Erythroblast (primary cell): ENCODE measurements at regions not wholly inside any gene's neighbourhood (a gene's known extent, or its start where the extent isn't known, plus 50 kb on each side); places are given as distances from the start of the nearest gene placed in this dataset.

Source experiments
- GATA1 ChIP-seq: IDR thresholded peaks from 2 replicates; pipeline ENCODE4 v1.6.1; 2011; ENCODE audit warnings: low read depth, mild to moderate bottlenecking, control low read depth, low read length, moderate library complexity
- POLR2A ChIP-seq: IDR thresholded peaks from 2 replicates; pipeline ENCODE4 v1.6.1; 2011; ENCODE audit warnings: mild to moderate bottlenecking, low read length

DNA sequence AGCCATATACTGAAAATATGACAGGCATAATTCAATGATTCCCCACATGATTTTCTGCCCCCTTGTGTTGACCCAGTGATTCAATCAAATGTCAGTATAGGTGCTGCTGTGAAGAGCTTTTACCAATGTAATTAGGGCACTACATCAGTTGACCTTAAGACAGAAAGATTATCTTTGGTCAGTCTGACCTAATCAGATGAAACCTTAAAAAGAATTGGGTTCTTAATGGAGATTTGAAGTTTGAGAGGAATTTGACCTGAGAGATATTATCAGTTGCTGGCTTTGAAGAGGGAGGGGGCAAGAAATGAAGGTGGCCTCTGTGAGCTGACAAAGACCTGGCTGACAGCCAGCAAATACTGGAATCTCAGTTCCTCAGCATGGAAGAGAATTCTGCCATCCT lies 358.7 kb upstream of the CA10 start:
- TF ChIP-seq POLR2A (no peak), GATA1 (no peak)
